HCT116 (cell line): ENCODE measurements at regions not wholly inside any gene's neighbourhood (a gene's known extent, or its start where the extent isn't known, plus 50 kb on each side); places are given as distances from the start of the nearest gene placed in this dataset.

Experiments
- ATAC-seq: fragments of 200-7000 bp; cut with Tn5 transposase; 2 replicates; pipeline ENCODE4 v1.9.1; 2020; ENCODE audit warnings: mild to moderate bottlenecking, moderate library complexity
- BruUV-seq: library from RNA; stranded (reverse); fragments of 400-500 nt; replicated peaks from 2 replicates; lab custom pipeline; 2021; lab: Mats Ljungman, UMichigan
- CTCF ChIA-PET: fragments of 300-600 bp; sonication (Branson Sonifier 250); formaldehyde crosslinking; loops from one replicate; lab custom pipeline; 2021; ENCODE audit warnings: antibody characterized with exemption; lab: Charles Lee
- POLR2A ChIA-PET: fragments of 300-600, 350-600 bp; sonication (Branson Sonifier 250); formaldehyde crosslinking; loops from one replicate; lab custom pipeline; 2021; ENCODE audit warnings: antibody characterized with exemption; lab: Charles Lee
- RAD21 ChIA-PET, 2 experiments: fragments of 300-600 bp; sonication (Branson Sonifier 250); formaldehyde crosslinking; loops; one replicate each; lab custom pipeline; 2023; ENCODE audit warnings: low total read pairs in 2 of 2; ENCODE audit not compliant: uncharacterized antibody in 2 of 2, unreplicated experiment in 2 of 2, low non-redundant PET in 1 of 2; lab: Charles Lee
- DNase-seq: peaks from one replicate; pipeline ENCODE4 v3.0.0-alpha.2; 2010; ENCODE audit warnings: low read depth, low spot score
- H2AFZ ChIP-seq: fragments of 200-600 bp; shearing (Covaris generic), sonication (generic); 2 replicates; pipeline ENCODE4 v1.6.1; 2017; ENCODE audit warnings: low read depth, mixed run types, mixed read lengths, antibody characterized with exemption, low read length; ENCODE audit not compliant: poor library complexity, severe bottlenecking
- H3K27ac ChIP-seq: 2 replicates; pipeline ENCODE4 v1.5.1; 2012; ENCODE audit warnings: low read depth, low read length
- H3K27me3 ChIP-seq: fragments of 200-600 bp; sonication (generic); 2 replicates; pipeline ENCODE4 v1.6.1; 2016; ENCODE audit warnings: mixed run types, low read length, mixed read lengths; ENCODE audit not compliant: insufficient read depth
- H3K36me3 ChIP-seq, 2 experiments: fragments of 200-500 bp in 1 of 2; fragments of 200-600 bp in 1 of 2; sonication (Bioruptor generic) in 1 of 2; sonication (generic) in 1 of 2; 2 replicates each; pipeline versions ENCODE4 v1.5.1 to v1.6.1; 2014 to 2016; ENCODE audit warnings: low read length in 2 of 2, inconsistent platforms in 1 of 2, mixed read lengths in 1 of 2, mixed run types in 1 of 2; ENCODE audit not compliant: insufficient read depth in 2 of 2, control insufficient read depth in 1 of 2
- H3K4me1 ChIP-seq, 2 experiments: fragments of 200-600 bp in 1 of 2; sonication (generic) in 1 of 2; 2 replicates each; pipeline versions ENCODE4 v1.5.1 to v1.6.1; 2012 to 2017; ENCODE audit warnings: low read length in 2 of 2, inconsistent platforms in 1 of 2, mild to moderate bottlenecking in 1 of 2, mixed read lengths in 1 of 2, mixed run types in 1 of 2, moderate library complexity in 1 of 2; ENCODE audit not compliant: insufficient read depth in 2 of 2, control insufficient read depth in 1 of 2
- H3K4me2 ChIP-seq: fragments of 200-600 bp; sonication (generic); 2 replicates; pipeline ENCODE4 v1.6.1; 2017; ENCODE audit warnings: mixed run types, low read length, mixed read lengths
- H3K4me3 ChIP-seq, 2 experiments: fragments of 200-600 bp in 1 of 2; sonication (generic) in 1 of 2; replicated peaks in 1 of 2; 2 replicates each; pipeline ENCODE4 v1.5.1; 2011 to 2016; ENCODE audit warnings: low read length in 2 of 2, control low read depth in 1 of 2, low read depth in 1 of 2, mild to moderate bottlenecking in 1 of 2, mixed read lengths in 1 of 2, mixed run types in 1 of 2
- H3K79me2 ChIP-seq: fragments of 200-600 bp; sonication (generic); 2 replicates; pipeline ENCODE4 v1.6.1; 2017; ENCODE audit warnings: mild to moderate bottlenecking, mixed run types, low read length, moderate library complexity, mixed read lengths; ENCODE audit not compliant: insufficient read depth
- H3K9ac ChIP-seq: fragments of 200-600 bp; sonication (generic); 2 replicates; pipeline ENCODE4 v1.6.1; 2016; ENCODE audit warnings: low read length, mixed read lengths
- H3K9me2 ChIP-seq: fragments of 200-600 bp; sonication (generic), shearing (Covaris generic); 2 replicates; pipeline ENCODE4 v1.6.1; 2017; ENCODE audit warnings: mixed run types, mild to moderate bottlenecking, moderate library complexity; ENCODE audit not compliant: insufficient read depth
- H3K9me3 ChIP-seq, 2 experiments: fragments of 200-500 bp in 1 of 2; fragments of 200-600 bp in 1 of 2; sonication (Bioruptor generic) in 1 of 2; sonication (generic) in 1 of 2; 2 replicates each; pipeline ENCODE4 v1.6.1; 2014 to 2017; ENCODE audit warnings: low read length in 2 of 2, mixed read lengths in 2 of 2, inconsistent platforms in 1 of 2, low read depth in 1 of 2, mild to moderate bottlenecking in 1 of 2, mixed run types in 1 of 2, moderate library complexity in 1 of 2; ENCODE audit not compliant: control insufficient read depth in 1 of 2, insufficient read depth in 1 of 2
- H4K20me1 ChIP-seq: fragments of 200-600 bp; sonication (generic), shearing (Covaris generic); 2 replicates; pipeline ENCODE4 v1.6.1; 2017; ENCODE audit warnings: mixed run types, mild to moderate bottlenecking, moderate library complexity; ENCODE audit not compliant: insufficient read depth
- ATF3 ChIP-seq: IDR thresholded peaks from 2 replicates; pipeline ENCODE4 v1.6.1; 2012
- CEBPB ChIP-seq: IDR thresholded peaks from 2 replicates; pipeline ENCODE4 v1.6.1; 2012; ENCODE audit warnings: low read depth
- EGR1 ChIP-seq: IDR thresholded peaks from 2 replicates; pipeline ENCODE4 v1.6.1; 2012; ENCODE audit warnings: low read depth
- ELF1 ChIP-seq: IDR thresholded peaks from 2 replicates; pipeline ENCODE4 v1.6.1; 2012; ENCODE audit warnings: low read depth, borderline replicate concordance
- EZH2 ChIP-seq: fragments of 200-600 bp; sonication (generic); IDR thresholded peaks from 2 replicates; pipeline ENCODE4 v1.6.1; 2017; ENCODE audit warnings: antibody characterized with exemption, mixed run types
- EZH2phosphoT487 ChIP-seq: fragments of 200-600 bp; IDR thresholded peaks from 2 replicates; pipeline ENCODE4 v1.6.1; 2018; ENCODE audit warnings: antibody characterized with exemption, borderline replicate concordance
- FOSL1 ChIP-seq: IDR thresholded peaks from 2 replicates; pipeline ENCODE4 v1.6.1; 2012; ENCODE audit warnings: low read depth
- JUND ChIP-seq: IDR thresholded peaks from 2 replicates; pipeline ENCODE4 v1.6.1; 2012
- MAX ChIP-seq: IDR thresholded peaks from 2 replicates; pipeline ENCODE4 v1.6.1; 2012
- POLR2AphosphoS5 ChIP-seq: IDR thresholded peaks from 2 replicates; pipeline ENCODE4 v1.6.1; 2011; ENCODE audit warnings: mild to moderate bottlenecking, low read depth, low read length, moderate library complexity
- SIN3A ChIP-seq: IDR thresholded peaks from 2 replicates; pipeline ENCODE4 v1.6.1; 2012; ENCODE audit warnings: low read depth
- SRF ChIP-seq: IDR thresholded peaks from 2 replicates; pipeline ENCODE4 v1.6.1; 2012; ENCODE audit warnings: low read depth
- YY1 ChIP-seq: IDR thresholded peaks from 2 replicates; pipeline ENCODE4 v1.6.1; 2011; ENCODE audit warnings: low read length, low read depth, moderate library complexity, mild to moderate bottlenecking; ENCODE audit not compliant: insufficient replicate concordance; ENCODE audit errors: extremely low read depth
- ZFX ChIP-seq: fragments of 450-650 bp; IDR thresholded peaks from 2 replicates; pipeline ENCODE4 v1.6.1; 2017
- ZNF274 ChIP-seq: fragments of 200-500 bp; sonication (Bioruptor generic); IDR thresholded peaks from 2 replicates; pipeline ENCODE4 v1.6.1; 2014; ENCODE audit warnings: mild to moderate bottlenecking, low read depth, low read length, inconsistent platforms
- intact Hi-C: fragments of 100-400 bp; cut with micrococcal nuclease; formaldehyde crosslinking; loops from 2 replicates; pipeline ENCODE4 v1.10.0; 2022
- TF ChIP-seq, protein P1 (sequence below): IDR thresholded peaks from 2 replicates; pipeline ENCODE4 v1.6.1; 2012; ENCODE audit warnings: low read depth
- TF ChIP-seq, protein P2 (sequence below): IDR thresholded peaks from 2 replicates; pipeline ENCODE4 v1.6.1; 2011; ENCODE audit warnings: mild to moderate bottlenecking, low read length, moderate library complexity; ENCODE audit not compliant: insufficient replicate concordance; ENCODE audit errors: extremely low read depth

- TF ChIP-seq, protein P1, sequence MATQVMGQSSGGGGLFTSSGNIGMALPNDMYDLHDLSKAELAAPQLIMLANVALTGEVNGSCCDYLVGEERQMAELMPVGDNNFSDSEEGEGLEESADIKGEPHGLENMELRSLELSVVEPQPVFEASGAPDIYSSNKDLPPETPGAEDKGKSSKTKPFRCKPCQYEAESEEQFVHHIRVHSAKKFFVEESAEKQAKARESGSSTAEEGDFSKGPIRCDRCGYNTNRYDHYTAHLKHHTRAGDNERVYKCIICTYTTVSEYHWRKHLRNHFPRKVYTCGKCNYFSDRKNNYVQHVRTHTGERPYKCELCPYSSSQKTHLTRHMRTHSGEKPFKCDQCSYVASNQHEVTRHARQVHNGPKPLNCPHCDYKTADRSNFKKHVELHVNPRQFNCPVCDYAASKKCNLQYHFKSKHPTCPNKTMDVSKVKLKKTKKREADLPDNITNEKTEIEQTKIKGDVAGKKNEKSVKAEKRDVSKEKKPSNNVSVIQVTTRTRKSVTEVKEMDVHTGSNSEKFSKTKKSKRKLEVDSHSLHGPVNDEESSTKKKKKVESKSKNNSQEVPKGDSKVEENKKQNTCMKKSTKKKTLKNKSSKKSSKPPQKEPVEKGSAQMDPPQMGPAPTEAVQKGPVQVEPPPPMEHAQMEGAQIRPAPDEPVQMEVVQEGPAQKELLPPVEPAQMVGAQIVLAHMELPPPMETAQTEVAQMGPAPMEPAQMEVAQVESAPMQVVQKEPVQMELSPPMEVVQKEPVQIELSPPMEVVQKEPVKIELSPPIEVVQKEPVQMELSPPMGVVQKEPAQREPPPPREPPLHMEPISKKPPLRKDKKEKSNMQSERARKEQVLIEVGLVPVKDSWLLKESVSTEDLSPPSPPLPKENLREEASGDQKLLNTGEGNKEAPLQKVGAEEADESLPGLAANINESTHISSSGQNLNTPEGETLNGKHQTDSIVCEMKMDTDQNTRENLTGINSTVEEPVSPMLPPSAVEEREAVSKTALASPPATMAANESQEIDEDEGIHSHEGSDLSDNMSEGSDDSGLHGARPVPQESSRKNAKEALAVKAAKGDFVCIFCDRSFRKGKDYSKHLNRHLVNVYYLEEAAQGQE: no peak
- no peak for TF ChIP-seq SRF
- TF ChIP-seq, protein P2, sequence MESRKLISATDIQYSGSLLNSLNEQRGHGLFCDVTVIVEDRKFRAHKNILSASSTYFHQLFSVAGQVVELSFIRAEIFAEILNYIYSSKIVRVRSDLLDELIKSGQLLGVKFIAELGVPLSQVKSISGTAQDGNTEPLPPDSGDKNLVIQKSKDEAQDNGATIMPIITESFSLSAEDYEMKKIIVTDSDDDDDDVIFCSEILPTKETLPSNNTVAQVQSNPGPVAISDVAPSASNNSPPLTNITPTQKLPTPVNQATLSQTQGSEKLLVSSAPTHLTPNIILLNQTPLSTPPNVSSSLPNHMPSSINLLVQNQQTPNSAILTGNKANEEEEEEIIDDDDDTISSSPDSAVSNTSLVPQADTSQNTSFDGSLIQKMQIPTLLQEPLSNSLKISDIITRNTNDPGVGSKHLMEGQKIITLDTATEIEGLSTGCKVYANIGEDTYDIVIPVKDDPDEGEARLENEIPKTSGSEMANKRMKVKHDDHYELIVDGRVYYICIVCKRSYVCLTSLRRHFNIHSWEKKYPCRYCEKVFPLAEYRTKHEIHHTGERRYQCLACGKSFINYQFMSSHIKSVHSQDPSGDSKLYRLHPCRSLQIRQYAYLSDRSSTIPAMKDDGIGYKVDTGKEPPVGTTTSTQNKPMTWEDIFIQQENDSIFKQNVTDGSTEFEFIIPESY: no peak
- no peak for TF ChIP-seq ELF1
- TF ChIP-seq FOSL1: no peak
- TF ChIP-seq YY1: no peak
- TF ChIP-seq ZFX: no peak
These were observed 459.3 kb downstream of the TUSC7 start (continued) for GRCh38 chr3:117168896-117169295.

DNA sequence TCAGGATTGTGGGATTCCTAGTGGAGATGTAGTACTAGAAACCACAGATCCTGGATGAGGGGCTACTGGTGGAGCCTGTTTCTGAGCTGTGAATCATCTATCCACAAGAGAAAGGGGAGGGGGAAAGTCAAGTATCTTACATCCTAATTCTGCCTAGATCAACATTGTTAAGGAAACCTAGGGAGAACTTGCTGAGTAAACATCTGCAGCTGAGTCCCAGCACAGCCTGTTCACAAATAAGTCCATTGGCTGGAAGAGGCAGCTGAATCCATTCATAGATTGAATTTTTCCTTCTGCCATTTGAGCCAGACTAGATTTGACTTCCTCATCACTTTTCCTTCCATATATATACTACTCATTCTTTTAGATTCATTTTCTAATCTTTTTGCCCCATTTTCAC lies 460.5 kb downstream of the TUSC7 start:
- no TSS peak for BruUV-seq
- H3K9me2 ChIP-seq: no peaks in the 10 kb centered on the region
- no peaks in the 10 kb centered on the region for H3K36me3 ChIP-seq
- H3K4me1 ChIP-seq: no peaks in the 10 kb centered on the region
- intact Hi-C loops: no loop called here
- POLR2A ChIA-PET: no interaction called here
- no peak for ATAC-seq
- no peak overlapping the region for H3K9ac ChIP-seq
- no peak overlapping the region for H3K4me3 ChIP-seq
- no peaks in the 10 kb centered on the region for H3K27me3 ChIP-seq
- H3K27ac ChIP-seq: no peak overlapping the region
- H4K20me1 ChIP-seq: no peaks in the 10 kb centered on the region
- CTCF ChIA-PET: no interaction called here
- TF ChIP-seq ZFX: no peak
- TF ChIP-seq SRF: no peak
- TF ChIP-seq CEBPB: no peak
- TF ChIP-seq ZNF274: no peak
- TF ChIP-seq EZH2phosphoT487: no peak
- no peak for TF ChIP-seq SIN3A
- TF ChIP-seq EZH2: no peak
- no peak for TF ChIP-seq MAX
- no peak for TF ChIP-seq YY1
- TF ChIP-seq FOSL1: no peak
- TF ChIP-seq ATF3: no peak
- no peak for TF ChIP-seq JUND
- TF ChIP-seq POLR2AphosphoS5: no peak
- TF ChIP-seq EGR1: no peak
- TF ChIP-seq, all 23 proteins: peak for 0
- Histone ChIP-seq H3K79me2 (no peaks in the 10 kb centered on the region), H2AFZ (no peak overlapping the region), H3K4me2 (no peak overlapping the region), H3K9me3 (peaks cover 0 to 4% of the 10 kb centered on the region in 2 experiments; a peak in 1 of 4 replicates)
- DNase-seq: no peak
- RAD21 ChIA-PET: no interaction called here
